HG03175 (cell line): ENCODE measurements at regions not wholly inside any gene's neighbourhood (a gene's known extent, or its start where the extent isn't known, plus 50 kb on each side); places are given as distances from the start of the nearest gene placed in this dataset.

ENCODE experiments used
- ATAC-seq: cut with Tn5 transposase; IDR thresholded peaks from one replicate; pipeline ENCODE4 v1.9.1; 2021; ENCODE audit warnings: mild to moderate bottlenecking, moderate library complexity; ENCODE audit not compliant: unreplicated experiment

DNA sequence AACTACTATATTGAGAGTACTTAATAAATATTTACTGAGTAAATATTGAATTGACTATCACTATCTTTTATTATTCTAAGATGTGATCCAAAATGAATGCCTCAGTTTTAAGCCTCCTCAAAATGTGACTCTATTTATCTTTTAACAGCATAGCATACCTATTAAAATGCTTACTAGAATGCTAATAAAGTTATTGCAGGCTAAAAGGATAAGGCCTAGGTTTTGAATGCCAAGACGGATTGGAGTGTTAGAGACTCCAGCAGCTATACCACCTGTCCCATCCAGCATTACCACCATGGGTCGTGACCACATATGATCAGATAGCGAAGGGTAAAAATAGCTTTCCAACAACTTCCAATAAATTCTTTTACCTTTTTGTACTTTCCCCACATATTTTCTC, 64.7 kb upstream of the MYRIP start:
- ATAC-seq, result no peak

DNA sequence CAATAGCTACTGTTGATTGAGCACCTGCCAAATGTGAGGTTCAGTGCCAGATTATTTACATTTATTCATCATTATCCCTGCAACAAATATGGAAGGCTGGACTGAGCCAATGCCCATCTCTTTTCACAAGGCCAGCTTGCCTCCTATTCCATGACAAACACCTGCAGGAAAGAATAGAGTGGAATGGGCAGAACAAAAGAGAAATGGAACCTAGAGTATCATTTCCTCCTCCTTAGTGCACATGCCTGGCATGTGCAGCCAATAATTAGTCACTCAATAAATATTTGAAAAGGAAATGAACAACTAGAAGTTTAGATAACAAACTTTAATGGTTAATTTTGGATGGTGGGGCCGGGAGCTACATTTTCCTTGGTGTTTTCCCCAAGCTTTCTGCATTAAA, 61.4 kb upstream of the MYRIP start:
- no peak for ATAC-seq

DNA sequence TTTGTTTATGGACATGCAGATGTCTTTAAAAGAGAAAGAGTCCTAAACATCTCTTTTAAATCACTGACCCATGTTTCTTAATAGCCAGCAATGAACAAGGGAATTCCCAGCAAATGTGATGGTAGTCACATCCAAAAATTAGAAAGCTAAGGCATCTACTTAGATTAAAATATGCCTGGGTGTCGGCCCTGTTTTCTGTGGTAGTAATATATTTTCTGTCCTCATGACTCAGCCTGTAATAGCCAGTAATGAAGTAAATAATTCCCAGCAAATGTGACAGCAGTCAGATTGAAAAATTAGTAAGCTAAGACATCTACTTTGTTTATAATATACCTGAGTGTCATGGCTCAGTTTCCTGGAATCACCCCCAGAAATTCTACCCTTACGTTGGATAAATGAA, 60.6 kb upstream of the MYRIP start:
- ATAC-seq, result no peak

DNA sequence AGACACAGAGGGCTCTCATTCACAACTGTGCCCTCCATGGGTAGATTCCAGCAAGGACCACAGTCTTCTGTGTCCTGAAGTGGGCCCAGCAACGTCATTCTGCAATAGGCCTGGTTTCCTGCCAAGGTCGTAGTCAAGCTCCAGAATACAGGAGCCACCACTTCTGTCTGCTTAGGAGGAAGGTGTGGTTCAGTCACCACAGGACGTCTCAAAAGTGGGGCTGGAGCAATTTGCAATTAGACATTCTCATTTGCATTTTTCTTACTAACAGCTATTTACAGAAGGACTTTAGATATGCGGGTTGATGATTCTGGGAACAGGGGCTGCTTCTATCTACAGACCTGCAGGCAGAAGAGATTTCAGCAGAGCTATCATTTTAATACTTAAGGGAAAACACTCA, 58.7 kb upstream of the MYRIP start:
- no peak for ATAC-seq

DNA sequence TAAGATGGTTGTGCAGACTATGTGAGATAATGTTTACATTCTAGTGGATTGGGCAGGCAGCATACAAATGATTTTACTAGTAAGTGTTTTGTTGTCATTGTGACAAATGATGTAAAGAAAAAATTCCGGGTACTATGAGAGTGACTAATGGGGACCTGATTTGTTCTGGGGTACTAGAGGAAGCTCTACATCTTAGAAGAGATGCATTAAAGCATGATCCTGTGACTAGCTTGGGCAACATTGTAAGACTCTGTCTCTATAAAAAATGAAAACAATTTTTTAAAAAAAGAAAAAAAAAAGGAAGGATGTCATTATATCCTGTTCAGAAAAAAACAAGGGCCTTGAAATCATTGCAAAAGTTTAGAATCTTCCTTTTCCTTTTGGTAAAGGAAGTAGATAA, 58.1 kb upstream of the MYRIP start:
- no peak for ATAC-seq

DNA sequence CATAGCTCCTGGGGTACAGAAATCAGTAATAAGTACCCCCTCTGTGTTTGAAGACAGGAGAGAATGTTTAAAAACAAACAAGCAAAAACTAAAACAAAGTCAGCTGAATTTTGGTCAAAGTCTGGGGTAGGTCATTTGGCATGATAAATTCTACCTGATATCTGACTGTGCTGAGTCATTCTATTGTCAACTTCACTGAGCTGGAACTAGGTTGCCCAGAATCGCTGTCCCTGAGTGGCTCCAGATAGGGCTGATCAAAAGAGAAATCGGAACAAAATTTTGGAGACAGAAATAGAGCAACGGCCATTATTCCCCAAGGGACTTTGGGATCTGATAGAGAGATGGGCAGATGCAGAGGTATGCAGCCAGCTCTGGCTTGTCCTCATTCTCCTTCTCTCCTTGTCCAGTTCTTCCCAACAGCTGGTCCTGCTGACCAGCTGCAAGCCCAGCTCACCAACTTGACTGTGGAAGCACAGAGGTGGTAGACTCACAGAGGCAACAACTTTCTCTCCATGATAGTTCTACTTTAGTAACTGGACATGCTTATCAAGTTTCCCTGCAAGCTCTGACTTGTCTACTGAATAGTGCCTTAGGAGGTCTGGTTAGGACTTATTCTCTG, 57.3 kb upstream of the MYRIP start:
- peak; percentile 40 for ATAC-seq

DNA sequence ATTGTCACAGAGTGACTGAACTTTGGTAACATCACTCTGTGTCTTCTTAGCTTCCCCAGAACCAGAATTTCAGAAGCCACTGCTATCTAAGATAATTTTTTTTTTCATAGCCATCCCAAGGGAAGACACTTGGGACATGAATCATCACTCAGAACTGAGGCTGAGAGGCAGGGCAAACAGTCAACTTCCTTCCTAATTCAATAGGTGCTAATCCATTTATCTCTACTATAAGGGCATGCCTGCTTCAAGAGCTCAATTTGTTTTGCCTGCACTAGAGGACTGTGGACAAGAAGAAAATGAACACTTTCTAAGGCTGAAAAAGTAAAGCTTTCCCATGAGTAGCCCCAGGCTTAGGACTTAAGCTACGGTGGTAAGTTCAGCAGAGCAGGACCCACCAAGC, 56.7 kb upstream of the MYRIP start:
- no peak for ATAC-seq

DNA sequence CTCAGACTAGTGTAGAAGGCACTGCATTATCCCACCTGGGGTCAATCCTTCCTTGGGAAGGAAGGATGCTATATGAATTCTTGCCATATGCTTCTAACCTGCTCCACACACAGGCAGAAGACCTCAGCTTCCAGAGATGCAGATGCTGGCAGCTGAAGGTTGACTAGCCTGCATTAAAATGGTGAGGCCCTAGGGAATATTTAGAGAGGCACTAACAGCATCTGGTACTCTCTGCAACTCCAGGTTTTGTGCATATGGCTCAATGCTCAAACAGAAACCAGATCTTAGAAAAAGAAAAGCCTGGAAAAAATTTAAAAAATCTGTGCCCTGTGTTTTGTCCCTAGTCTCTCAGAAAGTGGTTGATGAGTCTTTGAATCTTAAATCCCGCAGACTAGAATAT, 56.0 kb upstream of the MYRIP start:
- ATAC-seq, result no peak

DNA sequence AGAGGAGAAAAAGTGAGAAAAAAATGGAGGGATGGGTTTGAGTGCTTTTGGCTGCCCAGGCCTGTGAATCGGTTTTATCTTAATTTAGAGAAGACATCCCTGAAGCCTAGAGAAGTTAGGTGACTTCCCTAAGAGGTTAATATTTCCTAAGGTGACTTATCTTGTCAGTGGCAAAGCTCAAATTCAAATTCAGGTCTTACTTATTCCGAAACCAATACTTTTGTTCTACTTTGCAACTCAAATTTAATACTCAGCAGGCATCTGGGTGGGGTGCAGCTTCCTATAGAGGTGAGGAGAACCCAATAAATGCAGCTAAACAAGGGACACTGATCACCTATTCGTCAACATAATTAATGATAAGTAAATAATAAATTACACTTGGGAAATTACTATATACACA, 54.9 kb upstream of the MYRIP start:
- ATAC-seq, result peak; percentile 51

DNA sequence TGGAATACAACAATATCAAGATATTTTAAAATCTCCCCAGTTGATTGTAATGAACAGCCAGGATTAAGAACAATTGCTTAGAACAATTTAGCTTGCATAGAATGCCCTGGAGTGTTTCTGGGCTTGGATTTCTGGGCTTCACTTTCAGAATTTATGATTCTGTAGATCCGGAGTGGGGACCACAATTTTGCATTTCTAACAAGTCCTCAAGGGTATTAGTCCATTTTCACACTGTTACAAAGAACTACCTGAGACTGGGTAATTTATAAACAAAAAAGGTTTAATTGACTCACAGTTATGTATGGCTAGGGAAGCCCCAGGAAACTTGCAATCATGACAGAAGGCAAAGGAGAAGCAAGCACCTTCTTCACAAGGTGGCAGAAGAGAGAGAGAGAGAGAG, 54.3 kb upstream of the MYRIP start:
- no peak for ATAC-seq

DNA sequence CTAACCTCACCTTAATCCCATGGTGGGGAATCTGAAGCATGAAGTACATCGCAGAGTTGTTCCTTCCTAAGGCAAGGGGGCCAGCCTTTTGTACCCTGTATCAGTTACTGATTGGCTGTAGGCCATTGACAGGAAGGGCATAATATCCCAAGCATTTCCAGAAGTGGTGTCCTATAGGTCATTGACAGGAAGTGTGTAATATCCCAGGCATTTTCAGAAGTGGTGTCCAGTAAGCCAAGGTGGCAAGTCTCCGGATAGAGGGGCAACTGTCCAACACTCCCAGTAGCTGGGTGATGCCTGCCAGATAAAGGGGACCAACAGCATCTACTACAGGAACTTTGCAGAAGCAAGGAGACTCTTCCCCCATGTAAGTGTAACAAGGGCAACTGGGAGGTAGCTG, 52.1 kb upstream of the MYRIP start:
- no peak for ATAC-seq
